MG63 (cell line): ENCODE measurements at regions not wholly inside any gene's neighbourhood (a gene's known extent, or its start where the extent isn't known, plus 50 kb on each side); places are given as distances from the start of the nearest gene placed in this dataset.

ENCODE experiments used
- DNase-seq: peaks from one replicate; pipeline ENCODE4 v3.0.0-alpha.2; 2020
- H3K27me3 ChIP-seq: fragments of 250-450 bp; sonication (Bioruptor Pico); 2 replicates; pipeline ENCODE4 v1.5.1; 2020; ENCODE audit warnings: mild to moderate bottlenecking, moderate library complexity
- H3K36me3 ChIP-seq: fragments of 250-450 bp; sonication (Bioruptor Pico); 2 replicates; pipeline ENCODE4 v1.5.1; 2020; ENCODE audit warnings: mild to moderate bottlenecking, moderate library complexity
- H3K4me3 ChIP-seq: fragments of 250-450 bp; sonication (Bioruptor Pico); 2 replicates; pipeline ENCODE4 v1.5.1; 2020; ENCODE audit warnings: mild to moderate bottlenecking, moderate library complexity
- H3K9me3 ChIP-seq: fragments of 250-450 bp; sonication (Bioruptor Pico); 2 replicates; pipeline ENCODE4 v1.5.1; 2020; ENCODE audit warnings: mild to moderate bottlenecking, moderate library complexity

DNA sequence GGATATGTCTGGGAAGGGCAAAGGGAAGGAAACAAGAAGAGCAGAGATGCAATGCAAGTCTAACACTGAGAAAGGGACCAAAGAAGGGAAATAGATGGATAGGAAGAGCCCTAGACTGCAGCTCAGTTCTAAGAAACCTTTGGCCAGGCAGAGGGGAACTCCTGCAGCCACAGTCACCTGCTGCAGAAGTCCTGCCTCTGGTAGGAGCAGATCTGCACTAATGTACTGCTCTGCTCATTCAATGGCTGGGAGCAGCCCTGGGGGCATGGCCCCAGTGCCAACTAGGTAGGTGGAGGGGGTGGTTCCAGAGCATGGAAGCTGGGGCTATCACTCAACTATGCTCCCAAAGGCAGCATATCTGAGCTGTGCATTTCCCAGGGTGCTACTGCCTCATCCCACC is 388.9 kb downstream of the PCNX1 start:
- Histone ChIP-seq H3K27me3 (no peaks in the 10 kb centered on the region), H3K9me3 (no peaks in the 10 kb centered on the region), H3K36me3 (no peaks in the 10 kb centered on the region), H3K4me3 (no peak overlapping the region)
- DNase-seq = no peak

DNA sequence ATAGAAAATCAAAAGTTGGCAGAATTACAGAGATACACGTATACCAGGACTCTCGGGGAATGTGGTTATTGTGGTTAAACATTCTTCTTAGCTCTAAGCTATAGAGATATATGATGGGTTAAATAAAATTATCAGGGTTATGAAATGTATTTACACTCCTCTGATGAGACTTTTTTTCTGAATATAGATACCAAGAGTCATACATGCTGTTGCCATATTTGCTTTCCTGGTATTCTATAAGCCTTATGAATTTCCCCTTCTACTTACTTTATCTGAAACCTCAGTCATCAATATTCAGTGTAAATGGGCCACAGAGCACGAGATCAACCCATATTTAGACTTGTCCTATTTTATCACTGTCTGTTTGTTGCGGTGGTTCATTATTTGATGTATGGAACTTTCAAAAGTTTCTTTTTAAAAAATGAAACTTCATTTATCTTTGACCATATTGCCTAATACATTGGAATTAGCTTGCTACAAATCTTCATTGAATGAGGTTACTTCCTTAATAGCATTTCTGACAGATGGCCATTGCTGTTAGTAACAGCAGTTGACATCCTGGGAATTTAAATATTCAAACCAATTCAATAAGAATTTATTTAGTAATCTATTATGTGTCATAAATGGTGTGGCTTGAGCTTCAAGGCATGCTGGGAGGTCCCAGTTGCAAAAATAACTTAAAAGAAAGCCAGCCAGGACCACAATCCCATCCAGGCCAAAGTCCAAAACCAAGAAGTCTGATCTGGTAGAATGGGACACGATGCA is 393.5 kb downstream of the PCNX1 start:
- Histone ChIP-seq H3K4me3 (no peak overlapping the region), H3K36me3 (no peaks in the 10 kb centered on the region), H3K27me3 (no peaks in the 10 kb centered on the region), H3K9me3 (no peaks in the 10 kb centered on the region)
- no peak for DNase-seq

DNA sequence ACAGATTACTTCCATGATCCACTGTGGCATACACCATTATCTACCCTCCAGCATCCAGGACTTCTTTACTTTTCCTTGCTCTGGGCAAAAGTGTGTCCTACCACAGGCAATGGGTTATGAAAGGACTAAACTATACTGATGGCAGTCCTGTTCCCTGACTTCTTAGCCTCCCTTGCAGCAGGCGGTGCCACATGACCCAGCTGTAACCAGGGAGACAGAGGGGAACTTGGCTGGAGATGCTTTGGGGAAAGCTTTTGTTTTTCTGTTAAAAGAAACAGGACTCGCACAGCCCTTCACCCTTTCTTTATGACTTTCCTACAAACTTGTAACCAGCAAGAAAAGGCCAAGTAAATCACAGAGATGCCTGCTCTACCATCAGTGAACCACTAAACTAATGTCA is 394.4 kb downstream of the PCNX1 start:
- H3K27me3 ChIP-seq = no peaks in the 10 kb centered on the region

DNA sequence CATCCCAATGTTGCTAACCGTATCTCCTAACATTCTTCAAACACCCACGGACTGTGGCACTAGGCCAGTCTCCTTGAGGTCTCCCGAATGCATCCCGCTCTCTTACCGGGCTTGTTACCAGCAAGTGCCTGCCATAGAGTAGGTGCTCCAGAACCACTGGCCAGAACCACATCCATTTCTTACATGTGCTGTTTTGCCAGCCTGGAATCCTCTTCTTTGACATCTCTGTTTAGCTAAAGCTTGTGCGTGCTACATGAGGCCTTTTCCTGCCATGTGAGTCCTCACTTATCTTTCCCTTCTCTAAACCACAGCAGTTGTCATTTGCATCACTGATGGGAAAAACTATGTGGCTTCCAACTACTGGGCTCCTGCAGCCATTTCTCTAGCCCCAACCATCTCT is 397.4 kb downstream of the PCNX1 start:
- H3K36me3 ChIP-seq = no peaks in the 10 kb centered on the region
- H3K9me3 ChIP-seq = no peaks in the 10 kb centered on the region
- no peaks in the 10 kb centered on the region for H3K27me3 ChIP-seq
- no peak overlapping the region for H3K4me3 ChIP-seq
- no peak for DNase-seq

More for the DNA sequence above, 394.4 kb downstream of the PCNX1 start:
- H3K4me3 ChIP-seq = no peak overlapping the region
- no peaks in the 10 kb centered on the region for H3K36me3 ChIP-seq
- no peak for DNase-seq
- H3K9me3 ChIP-seq = no peaks in the 10 kb centered on the region

DNA sequence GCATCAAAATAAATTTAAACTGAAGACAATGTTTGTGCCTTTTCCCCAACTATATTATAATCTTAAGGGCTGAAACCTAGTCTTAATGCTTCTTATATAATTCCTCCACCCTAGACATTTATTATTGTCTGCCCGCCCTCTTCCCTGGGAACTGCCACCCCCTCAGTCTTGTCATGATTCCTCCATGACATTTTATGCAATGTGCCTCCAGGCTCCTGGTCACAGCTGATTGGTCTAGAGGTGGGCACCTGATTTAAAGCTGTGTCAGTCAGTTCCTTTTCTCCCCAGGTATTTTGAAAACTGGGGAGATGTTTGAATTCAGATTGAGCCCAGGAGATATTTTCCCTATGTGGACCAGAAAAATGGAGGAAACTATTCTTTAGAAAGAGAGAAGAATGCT is 401.4 kb downstream of the PCNX1 start:
- no peaks in the 10 kb centered on the region for H3K9me3 ChIP-seq
- H3K36me3 ChIP-seq = no peaks in the 10 kb centered on the region
- H3K27me3 ChIP-seq = no peaks in the 10 kb centered on the region
- no peak overlapping the region for H3K4me3 ChIP-seq
- DNase-seq = no peak

DNA sequence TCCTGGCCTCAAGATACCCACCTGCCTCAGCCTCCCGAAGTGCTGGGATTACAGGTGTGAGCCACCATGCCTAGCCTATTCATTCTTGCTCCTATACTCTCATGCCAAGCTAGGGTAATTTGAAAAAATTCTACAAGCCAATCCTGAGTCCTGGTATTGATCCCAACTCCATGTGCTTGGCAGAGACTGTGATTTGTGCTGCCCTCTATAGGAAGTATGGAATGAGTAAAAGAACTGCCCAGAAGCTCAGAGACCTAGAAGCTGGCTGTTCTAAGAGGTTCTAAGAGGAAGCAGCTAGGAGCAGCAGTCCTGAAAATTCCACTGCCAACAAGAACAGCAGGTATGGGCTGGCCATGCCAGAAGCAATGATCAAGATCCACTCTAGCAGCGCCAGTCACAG is 402.5 kb downstream of the PCNX1 start:
- Histone ChIP-seq H3K36me3 (no peaks in the 10 kb centered on the region), H3K27me3 (no peaks in the 10 kb centered on the region), H3K4me3 (no peak overlapping the region), H3K9me3 (no peaks in the 10 kb centered on the region)
- DNase-seq = no peak

DNA sequence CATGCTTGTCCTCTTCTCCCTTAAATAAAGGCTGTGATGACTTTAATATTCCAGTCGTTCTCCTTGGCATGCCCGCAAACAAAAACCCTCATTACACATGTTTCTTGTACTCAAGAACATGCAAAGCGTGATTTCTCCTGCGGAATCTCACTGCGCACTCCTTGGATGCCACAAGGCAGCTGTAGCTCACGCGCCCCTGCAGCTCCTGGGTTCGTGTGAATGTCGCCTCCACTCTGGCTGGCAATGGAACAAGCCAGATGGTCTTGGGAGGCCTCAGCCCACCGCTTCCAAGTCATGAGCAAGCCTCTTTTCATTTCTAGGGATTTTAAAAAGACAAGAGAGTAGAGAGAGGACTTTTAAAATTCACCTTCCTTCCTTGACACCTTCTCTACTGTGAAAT is 403.8 kb downstream of the PCNX1 start:
- Histone ChIP-seq H3K27me3 (no peaks in the 10 kb centered on the region), H3K4me3 (no peak overlapping the region), H3K9me3 (no peaks in the 10 kb centered on the region), H3K36me3 (no peaks in the 10 kb centered on the region)
- no peak for DNase-seq

DNA sequence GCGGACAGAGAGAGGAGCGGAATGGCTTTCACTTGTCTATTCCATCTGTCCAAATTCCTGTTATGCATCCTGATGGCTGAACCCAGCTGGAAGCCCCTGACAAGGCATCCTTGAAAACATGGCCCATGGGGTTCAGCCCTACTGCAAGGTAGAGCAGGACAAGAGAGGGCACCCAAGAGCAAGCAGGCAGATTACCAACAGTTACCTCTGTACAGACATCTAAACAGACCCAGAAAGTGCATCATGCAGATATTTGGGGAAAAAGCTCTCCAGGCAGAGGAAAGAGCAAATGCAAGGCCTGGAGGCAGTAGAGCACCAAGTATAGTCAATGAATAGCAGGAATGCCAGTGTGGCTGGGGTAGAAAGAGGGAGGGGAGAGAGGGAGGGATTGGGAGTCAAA is 407.5 kb downstream of the PCNX1 start:
- DNase-seq = no peak
- Histone ChIP-seq H3K27me3 (no peaks in the 10 kb centered on the region), H3K36me3 (no peaks in the 10 kb centered on the region), H3K4me3 (no peak overlapping the region), H3K9me3 (no peaks in the 10 kb centered on the region)

DNA sequence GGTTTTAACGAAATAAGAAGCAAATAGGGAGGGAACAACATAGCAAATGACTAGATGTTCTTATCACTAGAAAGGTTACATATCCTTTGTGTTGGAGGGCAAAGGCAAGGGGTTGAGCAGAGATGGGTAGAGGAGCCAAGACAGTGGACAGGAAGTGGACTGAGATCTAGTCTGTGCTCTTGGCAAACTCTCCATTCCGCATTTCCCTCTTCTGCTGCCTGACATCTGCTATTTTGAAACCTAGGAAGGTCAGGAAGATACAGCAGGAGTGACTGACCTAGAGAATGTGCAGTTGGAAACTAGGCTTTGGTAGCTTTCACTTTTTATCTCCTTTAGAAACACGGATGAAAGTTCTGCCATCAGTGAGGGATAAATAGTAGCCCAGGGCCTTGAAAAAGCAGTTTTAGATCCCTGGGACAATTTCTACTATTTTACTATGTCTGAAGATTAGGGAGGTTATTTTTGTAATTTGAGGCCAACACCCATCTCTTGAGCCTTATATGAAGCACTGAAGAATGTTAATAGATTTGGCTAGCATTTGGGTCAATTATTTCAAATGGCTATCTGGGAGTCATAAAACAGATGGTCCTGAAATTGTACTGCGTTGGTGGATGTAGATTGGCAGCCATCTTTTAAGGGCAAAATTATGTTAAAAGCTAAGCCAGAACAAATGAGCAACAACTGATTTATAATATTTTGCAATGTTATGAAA is 410.3 kb downstream of the PCNX1 start:
- Histone ChIP-seq H3K9me3 (no peaks in the 10 kb centered on the region), H3K27me3 (no peaks in the 10 kb centered on the region), H3K4me3 (no peak overlapping the region), H3K36me3 (no peaks in the 10 kb centered on the region)
- DNase-seq = no peak

DNA sequence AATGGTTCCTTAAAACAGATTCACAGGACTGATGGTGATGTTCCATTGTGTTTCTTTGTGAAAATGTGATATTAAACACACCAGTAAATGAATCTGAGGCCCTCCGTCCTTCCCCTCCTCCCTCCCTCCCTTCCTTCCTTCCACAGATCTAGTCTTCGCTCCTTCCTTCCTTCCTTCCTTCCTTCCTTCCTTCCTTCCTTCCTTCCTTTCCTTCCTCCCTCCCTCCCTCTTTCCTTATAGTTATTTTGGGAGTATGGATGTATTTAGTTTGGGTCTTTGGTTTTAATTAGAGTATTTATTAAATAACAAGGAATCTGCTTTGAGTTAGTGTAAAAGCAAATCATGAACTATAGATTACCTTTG is 410.8 kb downstream of the PCNX1 start:
- Histone ChIP-seq H3K27me3 (no peaks in the 10 kb centered on the region), H3K36me3 (no peaks in the 10 kb centered on the region), H3K4me3 (no peak overlapping the region), H3K9me3 (no peaks in the 10 kb centered on the region)
- no peak for DNase-seq

DNA sequence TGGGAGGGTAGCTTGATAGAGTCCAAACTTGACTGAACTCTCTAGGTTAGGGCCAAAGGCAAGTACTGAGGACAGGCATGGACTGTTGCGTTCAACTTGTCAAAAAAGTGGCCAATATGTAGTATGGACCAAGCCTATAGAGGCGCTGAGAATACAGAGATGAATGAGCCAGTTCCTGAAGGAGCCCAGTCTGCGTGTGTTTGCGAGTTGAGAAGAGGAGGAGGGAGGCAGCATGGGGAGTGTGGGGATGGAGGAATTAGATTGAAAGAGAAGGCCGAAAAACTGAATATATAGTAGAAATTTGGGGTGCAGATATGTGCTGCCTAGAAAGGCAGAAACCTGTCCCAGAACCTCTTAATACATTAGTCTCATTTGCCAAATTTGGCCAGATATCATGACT is 412.4 kb downstream of the PCNX1 start:
- Histone ChIP-seq H3K4me3 (peak overlapping the region; percentile 63), H3K36me3 (no peaks in the 10 kb centered on the region), H3K9me3 (no peaks in the 10 kb centered on the region), H3K27me3 (no peaks in the 10 kb centered on the region)
- peak; percentile 2 for DNase-seq

DNA sequence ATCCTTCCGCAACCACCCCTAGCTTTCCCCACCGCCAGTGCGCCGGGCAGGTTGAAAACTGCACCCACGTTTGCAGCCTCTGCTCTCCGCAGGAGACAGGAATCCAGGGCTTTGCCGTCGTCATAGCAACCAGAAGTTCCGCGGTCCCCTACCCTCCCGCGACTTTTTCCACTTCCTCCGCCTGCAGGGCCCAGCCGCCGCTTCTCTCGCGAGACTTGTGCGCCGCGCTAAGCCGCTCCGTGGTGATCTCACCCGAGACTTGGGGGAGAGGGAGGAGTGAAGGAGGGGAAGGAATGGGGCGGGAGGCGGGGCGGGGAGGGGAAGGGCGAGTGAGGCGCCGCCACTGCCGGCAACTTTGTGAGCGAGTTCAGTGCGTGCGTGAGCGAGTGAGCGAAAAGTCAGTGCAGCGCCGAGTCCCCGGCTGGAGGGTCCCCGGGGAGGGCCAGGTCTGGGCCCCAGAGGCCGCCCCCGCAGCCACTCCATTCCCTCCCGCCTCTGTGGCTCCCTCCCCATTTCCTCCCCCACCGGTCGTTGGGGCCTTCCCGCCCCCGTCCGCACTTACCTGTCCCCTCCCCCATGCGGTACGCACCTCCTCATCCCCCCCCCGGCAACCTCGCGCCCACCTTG is 413.0 kb downstream of the PCNX1 start, which contains the start of gene SIPA1L1:
TSS of gene SIPA1L1 (plus strand) at position 370 of the 627 bp plus-strand sequence.
- H3K27me3 ChIP-seq = no peaks in the 10 kb centered on the region
- H3K36me3 ChIP-seq = no peaks in the 10 kb centered on the region
- H3K4me3 ChIP-seq = peak within 1 kb of the TSS; percentile 63
- H3K9me3 ChIP-seq = no peaks in the 10 kb centered on the region
- DNase-seq = peak; percentile 96

DNA sequence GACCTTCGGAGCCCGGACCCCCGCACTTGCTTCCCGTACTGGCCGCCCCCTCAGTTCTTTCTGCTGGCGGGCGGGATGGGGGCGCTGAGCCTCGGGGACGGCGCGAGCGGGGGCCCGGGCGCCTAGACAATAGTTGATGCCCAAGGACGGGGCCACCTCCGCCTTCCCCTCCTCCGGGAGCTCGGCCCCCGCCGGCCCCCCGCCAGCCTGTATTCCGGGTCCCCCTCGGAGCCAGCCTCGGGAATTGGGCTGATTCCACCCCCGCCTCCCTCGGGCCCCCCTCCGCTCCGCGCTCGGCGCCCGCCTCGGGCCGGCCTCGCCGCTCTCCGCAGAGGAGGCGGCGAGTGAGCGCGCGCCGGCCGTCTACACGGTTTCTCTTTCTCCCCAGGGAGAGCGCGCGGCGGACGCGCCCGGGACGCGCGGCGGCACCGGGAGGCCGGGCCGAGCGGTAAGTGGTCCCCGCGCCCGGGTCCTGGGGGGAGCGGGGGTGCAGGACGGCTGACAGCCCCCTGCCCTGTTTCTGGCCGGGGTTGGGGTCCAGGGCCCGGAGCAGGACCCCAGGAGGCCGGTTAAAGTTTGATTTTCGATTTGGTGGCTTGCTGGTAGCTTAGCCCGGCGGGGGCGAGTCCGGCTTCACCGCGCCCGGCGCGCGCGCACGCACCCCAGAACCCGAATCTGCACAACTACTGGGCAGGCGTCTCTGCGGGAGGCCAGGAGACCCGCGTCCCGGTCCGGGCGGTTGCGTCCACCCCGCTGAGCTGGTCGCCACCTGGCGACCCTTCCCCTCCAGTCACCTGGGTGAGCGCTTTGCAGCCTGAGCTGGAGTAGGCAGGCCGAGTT is 413.7 kb downstream of the PCNX1 start:
- peak; percentile 58 for DNase-seq
- Histone ChIP-seq H3K9me3 (no peaks in the 10 kb centered on the region), H3K36me3 (no peaks in the 10 kb centered on the region), H3K4me3 (peak overlapping the region; percentile 63), H3K27me3 (no peaks in the 10 kb centered on the region)

DNA sequence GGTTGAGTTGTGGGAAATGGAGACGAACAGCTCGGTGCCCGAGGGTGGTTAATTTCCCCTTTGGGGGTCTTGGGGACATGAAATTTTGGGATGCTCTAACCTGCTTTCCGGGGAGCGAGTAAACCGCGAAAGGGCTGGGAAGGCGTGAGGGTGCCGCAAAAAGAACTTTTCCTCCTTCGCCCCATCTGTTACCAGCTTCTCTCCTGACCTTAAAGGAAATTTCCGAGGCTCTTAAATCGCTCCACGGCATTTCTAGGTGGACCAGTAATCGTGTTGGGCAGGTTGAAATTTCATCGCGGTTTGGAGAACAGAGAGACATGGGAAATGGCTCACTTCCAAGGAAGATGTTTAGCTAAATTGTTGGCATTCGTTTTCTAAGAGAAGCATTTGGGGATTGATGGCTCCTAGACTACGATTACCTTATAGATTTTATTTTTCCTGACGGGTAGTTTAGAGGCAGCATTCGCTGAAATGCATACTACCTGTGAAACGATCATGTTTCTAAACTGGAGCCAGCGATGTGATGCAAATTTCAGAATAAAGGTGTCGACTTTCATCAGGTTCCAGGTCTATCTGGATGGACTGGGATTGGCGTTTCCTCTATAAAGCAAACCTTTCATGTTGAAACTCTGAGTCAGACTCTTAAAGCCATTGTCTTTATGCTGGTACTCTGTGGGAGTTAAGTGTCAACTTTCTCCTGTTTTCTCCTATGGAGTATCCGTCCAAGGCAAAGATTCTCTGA is 414.5 kb downstream of the PCNX1 start:
- H3K36me3 ChIP-seq = no peaks in the 10 kb centered on the region
- H3K27me3 ChIP-seq = no peaks in the 10 kb centered on the region
- no peaks in the 10 kb centered on the region for H3K9me3 ChIP-seq
- H3K4me3 ChIP-seq = peak overlapping the region; percentile 63
- DNase-seq = peak; percentile 1

DNA sequence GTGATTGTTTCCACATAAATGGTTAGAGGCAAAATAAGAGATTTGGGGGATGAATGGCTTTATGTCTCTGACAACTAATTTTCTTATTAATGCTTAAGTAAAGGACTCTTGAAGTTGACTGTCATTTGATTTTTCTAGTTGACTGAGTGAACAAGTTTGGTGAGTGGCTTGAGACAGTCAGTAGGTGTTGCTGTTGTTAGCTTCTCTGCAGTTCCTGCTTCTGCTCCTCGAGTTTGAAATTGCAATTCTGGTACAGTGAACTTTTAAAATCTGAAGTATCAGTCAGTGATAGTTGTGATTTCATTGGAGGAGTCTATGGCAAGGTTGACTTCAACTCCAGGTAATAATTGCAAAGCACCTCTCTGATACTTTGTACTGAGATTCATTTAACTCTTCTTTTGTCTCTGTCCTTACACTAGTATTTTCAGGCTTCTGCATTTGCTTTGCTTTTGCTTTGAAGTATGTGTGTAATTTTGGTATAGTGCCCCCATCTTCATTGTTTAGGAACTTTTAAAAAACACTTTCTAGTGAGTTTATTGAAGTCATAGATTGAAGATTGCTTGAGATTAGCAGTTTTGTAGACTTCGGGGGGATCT is 415.5 kb downstream of the PCNX1 start:
- H3K27me3 ChIP-seq = no peaks in the 10 kb centered on the region
- H3K9me3 ChIP-seq = no peaks in the 10 kb centered on the region
- H3K36me3 ChIP-seq = no peaks in the 10 kb centered on the region
- H3K4me3 ChIP-seq = peak overlapping the region; percentile 63
- no peak for DNase-seq

DNA sequence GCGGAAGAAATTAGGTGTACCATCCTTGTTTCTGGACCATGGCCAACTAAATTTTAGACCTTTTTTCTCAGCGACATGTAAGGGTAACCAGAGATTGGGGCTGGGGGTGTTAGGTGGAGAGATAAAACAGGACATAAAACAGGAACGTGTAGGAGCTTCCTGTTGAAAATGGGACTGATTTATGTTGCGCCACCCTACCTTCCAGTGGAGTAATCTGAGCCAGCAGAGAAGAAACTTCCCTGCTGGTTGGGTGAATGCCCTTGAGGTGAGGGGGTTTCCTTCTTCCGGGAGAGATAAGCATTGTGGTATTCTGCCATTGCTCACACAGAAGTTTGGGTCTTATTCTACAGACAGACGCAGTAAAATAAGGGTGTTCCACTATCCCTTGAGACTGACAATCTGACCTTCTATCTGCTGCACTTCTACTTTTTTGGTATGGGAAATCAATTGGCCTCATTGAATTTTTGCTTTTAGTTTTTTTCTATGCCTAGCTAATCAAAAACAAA is 417.6 kb downstream of the PCNX1 start:
- Histone ChIP-seq H3K27me3 (no peaks in the 10 kb centered on the region), H3K4me3 (no peak overlapping the region), H3K36me3 (no peaks in the 10 kb centered on the region), H3K9me3 (no peaks in the 10 kb centered on the region)
- DNase-seq = no peak
